HG02870 (cell line): ENCODE measurements at regions not wholly inside any gene's neighbourhood (a gene's known extent, or its start where the extent isn't known, plus 50 kb on each side); places are given as distances from the start of the nearest gene placed in this dataset.
"Not testable (repeated sequence)": the region's sequence is repeated elsewhere in the genome, so short reads cannot be mapped to it uniquely, and the experiment has no call there.

ENCODE experiments used
- ATAC-seq: cut with Tn5 transposase; IDR thresholded peaks from one replicate; pipeline ENCODE4 v1.9.1; 2021; ENCODE audit warnings: mild to moderate bottlenecking, moderate library complexity; ENCODE audit not compliant: unreplicated experiment

- no peak for ATAC-seq
These were observed 330.3 kb upstream of the EPHA5 start for GRCh38 chr4:66000510-66001117.

DNA sequence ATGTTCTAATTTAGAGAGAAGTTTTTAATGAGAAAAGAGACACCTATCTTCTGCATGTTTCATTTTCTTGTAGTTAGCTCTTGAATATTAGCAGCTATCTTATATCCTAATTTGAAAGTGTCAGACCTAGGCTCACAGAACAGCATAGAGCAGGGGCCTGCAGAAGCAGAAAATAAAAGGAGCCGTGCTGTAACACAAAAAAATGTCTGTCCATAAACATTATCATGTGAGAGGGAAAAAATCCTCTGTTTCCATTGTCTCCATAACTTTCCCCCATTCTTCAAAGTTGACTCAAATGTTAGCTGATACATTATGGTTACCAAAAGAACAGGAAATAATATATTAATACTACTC lies 329.2 kb upstream of the EPHA5 start:
- ATAC-seq: no peak

DNA sequence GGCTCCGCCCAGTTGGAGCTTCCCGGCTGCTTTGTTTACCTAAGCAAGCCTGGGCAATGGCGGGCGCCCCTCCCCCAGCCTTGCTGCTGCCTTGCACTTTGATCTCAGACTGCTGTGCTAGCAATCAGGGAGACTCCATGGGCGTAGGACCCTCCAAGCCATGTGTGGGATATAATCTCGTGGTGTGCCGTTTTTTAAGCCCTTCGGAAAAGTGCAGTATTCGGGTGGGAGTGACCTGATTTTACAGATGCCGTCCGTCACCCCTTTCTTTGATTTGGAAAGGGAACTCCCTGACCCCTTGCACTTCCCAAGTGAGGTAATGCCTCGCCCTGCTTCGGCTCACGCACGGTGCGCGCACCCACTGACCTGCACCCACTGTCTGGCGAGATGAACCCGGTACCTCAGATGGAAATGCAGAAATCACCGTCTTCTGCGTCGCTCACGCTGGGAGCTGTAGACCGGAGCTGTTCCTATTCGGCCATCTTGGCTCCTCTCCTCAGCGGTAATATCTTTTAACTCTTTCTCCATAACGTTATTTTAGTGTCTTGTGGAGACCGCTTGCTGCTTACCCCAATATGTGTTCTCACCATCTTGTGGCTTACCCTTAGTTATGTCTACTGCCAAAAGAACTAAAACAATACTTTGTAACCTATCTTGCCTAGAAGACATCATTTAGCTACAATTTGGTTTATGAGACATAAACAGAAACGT lies 328.7 kb upstream of the EPHA5 start:
- ATAC-seq: not testable (repeated sequence)

- ATAC-seq: no peak
These were observed 312.8 kb upstream of the EPHA5 start for GRCh38 chr4:65983061-65983460.

- ATAC-seq: no peak
These were observed 306.0 kb upstream of the EPHA5 start for GRCh38 chr4:65976287-65976686.

GRCh38 chr4:65973186-65973585 lies 302.9 kb upstream of the EPHA5 start:
- ATAC-seq: no peak

GRCh38 chr4:65971686-65972085 lies 301.4 kb upstream of the EPHA5 start:
- no peak for ATAC-seq

GRCh38 chr4:65968831-65969558 lies 298.7 kb upstream of the EPHA5 start:
- ATAC-seq: no peak

DNA sequence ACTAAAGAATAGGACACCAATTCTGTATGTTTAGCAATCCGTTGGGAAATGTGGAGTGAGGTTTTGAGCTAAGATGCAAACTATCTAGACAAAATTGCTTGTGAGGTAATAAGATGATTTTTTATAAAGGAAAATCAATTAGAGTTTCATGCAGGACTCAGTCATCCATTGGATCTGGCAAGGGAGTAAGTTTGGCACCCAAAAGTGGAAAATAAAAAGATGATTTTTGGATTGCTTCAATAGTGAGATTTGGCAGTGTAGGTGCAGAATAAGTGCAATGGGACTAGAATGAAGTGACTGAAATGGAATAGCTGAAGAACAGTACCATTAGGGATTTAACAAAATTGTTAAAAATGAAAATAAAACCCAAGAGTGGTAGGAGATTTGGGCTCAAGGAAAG lies 290.5 kb upstream of the EPHA5 start:
- no peak for ATAC-seq

GRCh38 chr4:65954416-65954815 lies 284.1 kb upstream of the EPHA5 start:
- no peak for ATAC-seq

GRCh38 chr4:65951177-65951576 lies 280.9 kb upstream of the EPHA5 start:
- no peak for ATAC-seq

- no peak for ATAC-seq
These were observed 272.8 kb upstream of the EPHA5 start for GRCh38 chr4:65943076-65943475.

- no peak for ATAC-seq
These were observed 254.6 kb upstream of the EPHA5 start for GRCh38 chr4:65924843-65925242.

DNA sequence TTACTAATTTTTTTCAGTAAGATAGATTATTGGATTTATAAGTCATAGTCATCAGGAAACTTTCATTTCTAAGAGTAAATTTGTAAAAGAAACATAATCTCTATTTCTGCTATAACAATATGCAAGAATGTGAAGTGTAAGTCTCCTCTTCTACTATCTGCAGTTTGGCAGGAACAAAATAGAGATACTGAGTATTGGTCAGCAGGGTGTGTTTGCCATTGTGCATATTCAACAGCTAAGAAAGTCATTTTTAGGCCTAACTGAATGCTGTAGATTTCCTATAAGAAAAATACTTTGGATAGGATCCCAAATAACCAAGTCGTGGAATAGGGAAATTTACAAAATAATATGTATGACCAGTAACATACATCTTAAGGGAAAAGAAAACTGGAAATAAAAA lies 253.3 kb upstream of the EPHA5 start:
- ATAC-seq: no peak

GRCh38 chr4:65921180-65921579 lies 250.9 kb upstream of the EPHA5 start:
- ATAC-seq: no peak

GRCh38 chr4:65918872-65919271 lies 248.6 kb upstream of the EPHA5 start:
- ATAC-seq: no peak

DNA sequence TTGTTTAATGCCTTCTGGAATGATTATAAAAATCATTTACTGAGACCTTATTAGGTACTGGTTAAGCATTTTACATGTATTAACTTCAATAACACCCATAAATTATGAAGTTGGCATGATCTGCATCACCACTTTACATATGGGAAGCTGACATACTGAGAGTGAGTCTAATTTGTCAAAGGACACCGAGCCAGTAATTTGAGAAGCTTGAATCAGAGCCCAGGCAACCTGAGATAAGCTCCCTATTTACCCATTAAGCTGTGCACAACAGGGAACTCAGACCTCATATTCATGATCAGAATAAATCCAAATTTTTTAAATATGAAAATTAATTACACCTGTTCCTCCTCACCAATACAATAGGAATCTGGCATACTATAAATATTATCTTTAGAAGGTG lies 247.9 kb upstream of the EPHA5 start:
- no peak for ATAC-seq

GRCh38 chr4:65917486-65917885 lies 247.2 kb upstream of the EPHA5 start:
- no peak for ATAC-seq

DNA sequence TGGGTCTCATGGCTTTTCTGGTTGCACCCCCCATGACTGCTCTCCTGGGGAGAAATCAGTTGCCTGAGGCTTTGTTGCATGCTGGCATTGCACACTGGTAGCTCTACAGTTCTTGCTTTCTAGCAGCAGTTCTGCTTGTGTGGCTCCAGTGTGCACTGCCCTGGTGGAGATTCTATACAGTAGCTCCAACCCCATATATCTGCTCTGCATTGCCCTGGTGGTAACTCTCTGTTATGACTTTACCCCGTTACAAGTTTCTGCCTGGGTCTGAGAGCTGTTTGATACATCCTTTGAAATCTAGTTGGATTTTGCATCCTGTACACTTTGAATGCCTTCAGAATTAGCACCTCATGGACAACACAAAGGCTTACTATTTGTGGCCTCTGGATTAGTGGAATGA lies 241.4 kb upstream of the EPHA5 start:
- ATAC-seq: no peak

GRCh38 chr4:65893957-65894755 lies 223.9 kb upstream of the EPHA5 start:
- no peak for ATAC-seq

DNA sequence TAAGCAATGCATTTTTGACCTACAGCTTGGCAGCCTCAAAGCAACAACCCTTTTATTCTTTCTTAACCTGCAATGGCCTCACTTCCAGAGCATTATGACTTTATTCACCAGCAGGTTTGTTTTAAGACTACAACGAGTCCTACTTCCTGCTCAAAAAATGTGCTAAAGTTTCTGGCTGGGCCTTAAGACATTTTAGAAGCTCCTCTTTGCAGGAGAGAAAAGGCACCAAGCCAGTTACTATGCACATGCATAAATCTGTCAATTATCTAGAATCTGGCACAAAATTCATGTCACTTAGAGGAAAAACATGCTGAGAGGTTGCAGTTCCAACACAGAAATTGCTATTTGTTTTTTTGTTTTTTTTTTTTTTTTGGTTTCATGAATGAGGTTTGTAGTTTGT lies 223.0 kb upstream of the EPHA5 start:
- no peak for ATAC-seq
